DLD1 (cell line): ENCODE measurements at regions not wholly inside any gene's neighbourhood (a gene's known extent, or its start where the extent isn't known, plus 50 kb on each side); places are given as distances from the start of the nearest gene placed in this dataset.

Experiments used
- in situ Hi-C: cut with HindIII; loops from 2 replicates; pipeline ENCODE4 v1.10.0; 2017; ENCODE audit warnings: low sequenced_read_pairs

DNA sequence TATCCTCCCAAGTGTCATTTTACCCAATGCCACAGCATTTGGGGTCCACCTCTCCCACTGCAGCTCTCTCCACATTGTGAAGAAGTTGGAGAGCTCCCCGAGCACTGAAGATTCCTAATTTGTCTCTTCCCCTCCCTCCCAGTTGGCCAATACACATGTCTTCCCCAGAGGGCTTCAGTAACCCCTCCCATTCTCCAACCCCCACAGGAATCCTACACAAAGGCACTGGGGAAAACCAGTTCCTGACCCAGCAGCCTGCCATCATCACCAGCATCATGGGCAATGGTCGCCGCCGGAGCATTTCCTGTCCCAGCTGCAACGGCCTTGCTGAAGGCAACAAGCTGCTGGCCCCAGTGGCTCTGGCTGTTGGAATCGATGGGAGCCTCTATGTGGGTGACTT, 87.3 kb upstream of the WWC1 start:
- in situ Hi-C loops = no loop called here

DNA sequence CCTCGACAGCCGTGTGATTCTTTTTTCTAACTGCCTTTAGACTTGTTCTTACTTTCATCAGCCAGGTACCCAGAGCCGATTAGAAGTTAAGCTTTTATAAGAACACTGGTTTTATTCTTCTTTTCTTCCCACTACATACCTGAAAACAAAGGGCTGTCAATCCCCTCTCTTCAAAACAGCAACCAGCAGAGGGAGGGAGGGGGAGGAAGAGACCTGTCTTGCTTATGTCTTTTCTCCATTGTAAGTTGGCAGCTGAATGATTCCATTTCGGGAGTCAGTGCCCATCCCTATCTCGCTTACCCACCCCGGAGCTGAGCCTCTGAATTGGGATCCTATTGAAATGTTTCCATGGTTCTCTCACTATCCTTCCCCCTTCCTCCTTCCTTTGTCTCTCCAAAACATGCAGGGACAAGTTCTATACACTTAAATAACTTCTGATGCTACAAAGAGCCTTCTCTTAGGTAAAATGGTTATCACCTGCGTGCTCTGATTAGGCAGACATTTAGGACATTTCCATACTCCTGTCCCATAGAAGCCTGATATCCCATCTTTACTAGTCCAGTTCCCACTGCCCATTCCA, 83.9 kb upstream of the WWC1 start:
- in situ Hi-C loops = no loop called here

DNA sequence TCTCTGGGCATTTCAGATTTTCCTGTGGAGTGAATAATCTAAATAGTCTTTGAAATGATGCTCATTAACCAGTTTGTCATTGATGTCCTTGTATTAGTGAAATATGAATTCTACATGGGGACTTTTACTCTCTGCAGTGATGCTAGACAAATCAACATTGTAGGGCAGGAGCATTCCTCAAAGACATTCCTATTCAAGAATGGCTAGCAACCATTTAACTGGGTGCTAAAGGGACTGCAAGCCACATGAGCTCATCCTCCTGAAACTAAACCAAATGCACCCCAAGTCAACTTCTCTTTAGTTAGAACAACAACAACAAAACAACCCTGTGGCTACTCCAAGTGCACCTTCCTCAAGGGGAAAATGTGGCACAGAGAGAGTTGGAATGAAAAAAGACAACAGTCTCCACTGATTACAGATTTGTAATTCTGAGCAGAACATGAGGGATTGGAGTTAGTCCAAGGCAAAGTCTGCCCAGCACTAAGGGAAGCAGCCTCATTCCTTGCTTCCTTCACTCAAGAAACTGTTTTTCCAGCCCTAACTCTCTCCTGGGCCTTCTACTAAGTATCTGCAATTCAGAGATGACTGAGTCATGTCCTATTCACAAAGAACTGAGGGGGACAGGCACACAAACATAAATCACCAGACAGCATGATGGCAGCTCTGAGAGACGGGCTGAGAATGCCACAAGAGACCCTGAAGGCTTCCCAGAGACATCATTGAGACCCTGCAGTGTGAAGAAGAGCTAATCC, 82.0 kb upstream of the WWC1 start:
- in situ Hi-C loops = no loop called here

DNA sequence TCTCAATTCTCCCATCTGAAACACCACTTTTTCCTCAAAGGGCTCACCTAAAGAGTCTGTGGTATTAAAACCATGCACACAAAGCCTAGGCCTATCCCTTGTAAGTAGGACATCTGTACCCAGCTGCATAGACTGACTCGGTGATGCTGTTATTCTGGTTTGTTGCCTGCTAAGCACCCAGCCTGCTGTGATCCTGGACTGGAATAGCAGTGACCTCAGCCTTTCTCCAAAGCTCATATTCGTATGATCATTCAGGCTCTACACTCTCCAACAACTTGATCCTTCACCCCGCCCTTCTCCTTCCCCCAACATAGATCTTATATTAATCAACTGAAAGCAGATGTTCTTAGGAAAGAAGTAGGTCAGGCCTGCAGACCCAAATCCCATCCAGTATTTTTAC, 81.4 kb upstream of the WWC1 start:
- in situ Hi-C loops = no loop called here

DNA sequence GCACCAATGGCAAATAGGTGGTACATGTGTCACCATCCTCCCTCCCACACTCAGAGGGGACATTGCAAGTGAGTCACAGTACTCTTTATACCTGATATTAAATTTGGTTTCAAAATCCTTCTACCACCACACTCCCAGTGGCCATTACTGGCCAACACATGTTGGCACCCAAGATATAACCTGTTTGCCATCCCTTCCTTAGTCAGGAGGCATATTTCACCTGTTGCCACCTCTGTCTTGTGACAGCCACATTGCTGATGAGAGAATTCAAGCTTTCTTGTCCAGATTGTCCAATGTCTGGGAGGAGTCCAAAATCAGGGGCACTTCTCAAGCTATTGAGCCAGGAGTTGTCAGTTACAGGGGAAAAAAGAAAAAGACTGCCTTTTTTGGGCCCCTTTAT, 80.2 kb upstream of the WWC1 start:
- in situ Hi-C loops = no loop called here

DNA sequence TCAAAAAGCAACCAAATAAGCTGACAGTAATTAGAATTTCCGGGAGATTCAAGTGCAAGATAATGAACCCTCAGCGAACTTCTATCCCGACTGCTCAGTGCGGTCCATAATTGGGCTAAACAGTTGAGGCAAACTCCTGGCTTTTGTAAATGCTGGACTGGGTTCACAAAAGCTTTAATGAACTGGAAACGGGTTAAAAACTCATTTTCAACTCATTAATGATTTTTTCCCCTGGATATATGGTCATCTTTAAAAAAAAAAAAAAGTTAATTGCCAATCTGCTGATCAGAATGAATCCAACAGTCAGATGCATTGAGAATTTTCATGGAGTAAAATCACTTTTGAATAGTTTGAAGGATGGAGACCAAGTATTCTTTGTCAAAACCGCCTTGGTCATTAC, 79.5 kb upstream of the WWC1 start:
- in situ Hi-C loops = no loop called here

DNA sequence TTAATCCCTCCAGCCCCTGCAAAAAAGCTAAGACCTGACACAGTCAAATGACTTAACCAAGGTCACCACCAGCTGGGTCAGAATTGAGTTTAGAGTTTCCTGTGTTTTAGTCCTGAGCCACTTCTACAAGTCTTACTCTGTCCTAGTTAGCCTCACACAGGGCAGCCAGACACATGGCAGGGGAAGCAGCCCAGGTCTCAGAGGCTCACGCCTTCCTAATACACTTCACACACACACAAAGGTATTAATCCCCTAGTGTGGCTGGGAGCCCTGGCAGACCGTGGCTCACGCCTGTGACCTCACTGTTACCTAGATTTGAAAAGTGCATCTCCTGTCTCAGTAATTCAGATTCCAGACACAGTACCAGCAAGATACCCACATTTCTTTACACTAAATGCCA, 77.4 kb upstream of the WWC1 start:
- in situ Hi-C loops = no loop called here

DNA sequence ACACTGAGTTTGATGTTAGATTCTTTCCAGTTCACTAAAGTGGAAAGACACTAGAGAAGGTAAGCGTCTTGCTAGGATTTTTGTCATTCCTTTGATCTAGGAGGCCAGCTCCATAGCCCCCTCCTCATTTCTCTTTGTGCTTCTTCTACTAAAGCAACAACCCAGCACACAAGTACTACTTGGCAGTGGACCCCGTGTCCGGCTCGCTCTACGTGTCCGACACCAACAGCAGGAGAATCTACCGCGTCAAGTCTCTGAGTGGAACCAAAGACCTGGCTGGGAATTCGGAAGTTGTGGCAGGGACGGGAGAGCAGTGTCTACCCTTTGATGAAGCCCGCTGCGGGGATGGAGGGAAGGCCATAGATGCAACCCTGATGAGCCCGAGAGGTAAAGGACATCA, 76.6 kb upstream of the WWC1 start:
- in situ Hi-C loops = no loop called here

DNA sequence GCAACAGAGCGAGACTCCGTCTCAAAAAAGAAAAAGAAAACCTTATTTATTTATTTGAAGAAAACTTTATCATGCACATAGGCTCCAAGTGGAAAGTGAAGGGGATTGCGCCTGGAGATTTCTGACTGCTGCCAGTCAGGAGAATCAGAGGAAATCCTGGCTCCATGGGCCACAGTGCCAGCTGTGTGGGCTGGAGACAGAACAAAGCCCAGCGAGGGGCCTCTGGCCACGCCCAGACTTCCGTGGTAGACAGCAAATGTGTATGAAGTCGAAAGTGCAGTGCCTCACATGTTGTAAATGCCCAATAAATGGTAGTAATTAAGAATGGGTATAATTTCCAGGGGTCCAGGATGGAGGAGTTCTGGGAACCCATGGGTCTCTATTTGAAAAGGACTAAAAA, 75.8 kb upstream of the WWC1 start:
- in situ Hi-C loops = no loop called here

DNA sequence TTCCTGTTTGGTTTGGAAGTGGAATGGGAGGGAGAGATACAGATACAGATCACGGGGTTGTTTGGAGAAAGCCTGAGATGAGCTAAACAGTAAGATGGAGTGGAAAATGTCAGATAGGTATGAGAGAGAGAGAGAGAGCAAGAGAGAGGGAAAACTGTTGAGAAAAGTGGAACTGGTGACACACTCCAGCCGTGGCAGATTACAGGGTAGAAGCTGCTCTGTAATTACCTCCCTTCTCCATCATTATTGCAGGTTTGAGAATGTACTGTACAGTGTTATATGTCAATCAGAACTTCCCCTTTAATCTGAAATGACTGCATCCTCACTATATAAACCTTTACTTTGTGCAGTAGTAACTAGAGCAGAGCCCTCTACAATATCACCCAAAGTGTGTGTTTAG, 74.5 kb upstream of the WWC1 start:
- in situ Hi-C loops = no loop called here

DNA sequence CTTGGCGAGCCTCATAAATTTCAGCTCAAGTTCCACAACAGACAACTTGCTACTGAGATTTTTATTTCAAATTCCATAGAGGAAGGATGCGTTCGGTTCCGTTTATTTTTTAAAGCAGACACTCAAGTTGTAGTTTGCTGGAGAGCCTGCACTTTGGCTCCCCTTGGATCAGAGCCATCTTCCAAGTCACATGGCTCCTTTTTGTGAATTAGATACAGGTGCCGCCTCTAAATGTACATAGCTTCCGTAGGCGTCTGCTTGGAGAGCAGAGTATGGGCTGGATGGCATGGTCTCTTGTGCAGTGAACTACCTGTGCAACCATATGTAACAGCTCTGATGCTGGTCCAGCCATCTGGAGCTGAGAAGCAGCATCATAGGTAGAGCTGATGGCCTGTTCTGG, 73.9 kb upstream of the WWC1 start:
- in situ Hi-C loops = no loop called here

DNA sequence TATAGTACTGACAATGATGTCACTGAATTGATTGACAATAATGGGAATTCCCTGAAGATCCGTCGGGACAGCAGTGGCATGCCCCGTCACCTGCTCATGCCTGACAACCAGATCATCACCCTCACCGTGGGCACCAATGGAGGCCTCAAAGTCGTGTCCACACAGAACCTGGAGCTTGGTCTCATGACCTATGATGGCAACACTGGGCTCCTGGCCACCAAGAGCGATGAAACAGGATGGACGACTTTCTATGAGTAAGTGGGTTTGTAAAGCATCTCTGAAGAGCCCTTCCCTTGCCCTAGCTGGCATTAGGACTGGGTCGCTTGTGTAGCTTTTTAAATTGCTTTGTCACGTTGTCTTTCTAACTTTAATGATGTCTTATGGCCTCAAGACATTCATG, 72.7 kb upstream of the WWC1 start:
- in situ Hi-C loops = no loop called here

DNA sequence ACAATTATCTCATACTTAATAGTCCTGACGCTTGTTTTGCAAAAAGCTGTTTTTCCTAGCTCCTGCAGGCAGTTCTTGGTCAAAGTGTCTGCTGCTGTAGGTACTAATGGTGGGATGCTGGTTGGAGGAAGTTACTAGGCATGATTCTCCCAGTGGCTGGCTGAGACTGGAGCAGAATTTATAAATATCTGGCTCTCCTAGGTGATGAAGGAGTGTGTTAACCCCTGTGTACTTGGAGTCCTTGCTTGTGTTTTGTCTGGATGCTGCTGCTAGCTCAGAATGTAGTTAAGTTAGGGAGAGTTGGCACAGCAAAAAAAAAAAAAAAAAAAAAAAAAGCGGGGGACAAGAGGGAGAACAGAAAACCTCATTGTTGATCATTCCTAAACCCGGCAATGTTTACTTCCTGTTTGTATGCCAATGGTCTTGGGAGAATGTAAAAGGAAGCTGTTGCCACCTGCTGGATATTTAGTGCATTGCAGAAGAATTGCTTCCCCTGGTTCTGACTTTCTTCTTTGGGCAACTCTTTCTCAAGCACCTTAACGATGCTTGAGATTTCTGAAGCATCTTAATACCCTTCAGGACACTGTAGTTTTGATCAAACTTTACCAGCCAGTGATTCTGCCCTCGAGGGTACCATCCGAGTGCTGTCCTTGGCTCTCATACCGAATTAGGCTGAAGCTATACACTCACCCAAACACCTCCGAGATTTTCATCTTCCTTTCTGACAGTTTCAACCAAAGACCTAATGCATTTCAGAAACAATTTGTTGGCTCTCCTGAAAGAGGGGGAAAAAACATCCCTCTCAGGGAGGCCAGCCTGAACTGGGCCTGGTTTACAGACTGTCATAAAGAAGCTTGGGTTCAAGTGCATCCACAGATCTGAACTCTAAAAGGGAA, 71.7 kb upstream of the WWC1 start:
- in situ Hi-C loops = no loop called here

DNA sequence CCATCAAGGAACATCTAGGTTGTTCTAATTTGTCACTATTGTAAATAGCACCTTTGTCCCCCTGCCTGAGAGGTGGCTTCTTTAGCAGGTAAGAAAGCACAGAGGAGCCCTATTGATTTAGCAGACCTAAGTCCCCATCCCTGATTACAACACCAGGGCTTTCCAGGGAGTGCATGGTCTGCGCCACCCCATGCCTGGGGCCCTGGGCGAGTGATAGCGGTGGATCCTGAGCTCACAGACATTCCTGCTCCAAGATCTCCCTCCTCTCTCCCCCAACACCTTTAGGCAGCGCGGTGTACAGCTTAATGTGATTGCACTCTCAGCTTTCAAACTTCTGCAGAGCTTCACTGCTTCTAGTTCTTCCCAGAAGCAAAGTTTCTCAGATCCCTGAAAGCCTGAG, 67.4 kb upstream of the WWC1 start:
- in situ Hi-C loops = no loop called here

DNA sequence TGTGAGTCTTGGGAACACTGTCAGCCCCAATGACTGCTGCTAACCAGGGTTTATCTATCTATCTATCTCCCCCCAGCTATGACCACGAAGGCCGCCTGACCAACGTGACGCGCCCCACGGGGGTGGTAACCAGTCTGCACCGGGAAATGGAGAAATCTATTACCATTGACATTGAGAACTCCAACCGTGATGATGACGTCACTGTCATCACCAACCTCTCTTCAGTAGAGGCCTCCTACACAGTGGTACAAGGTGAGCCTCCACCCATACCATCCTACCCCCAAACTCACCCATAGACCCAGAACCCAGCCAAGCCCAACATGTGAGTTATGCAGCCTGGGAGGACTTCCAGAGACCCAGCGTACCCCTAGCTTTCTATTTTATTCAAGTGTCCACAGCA, 65.4 kb upstream of the WWC1 start:
- in situ Hi-C loops = no loop called here

DNA sequence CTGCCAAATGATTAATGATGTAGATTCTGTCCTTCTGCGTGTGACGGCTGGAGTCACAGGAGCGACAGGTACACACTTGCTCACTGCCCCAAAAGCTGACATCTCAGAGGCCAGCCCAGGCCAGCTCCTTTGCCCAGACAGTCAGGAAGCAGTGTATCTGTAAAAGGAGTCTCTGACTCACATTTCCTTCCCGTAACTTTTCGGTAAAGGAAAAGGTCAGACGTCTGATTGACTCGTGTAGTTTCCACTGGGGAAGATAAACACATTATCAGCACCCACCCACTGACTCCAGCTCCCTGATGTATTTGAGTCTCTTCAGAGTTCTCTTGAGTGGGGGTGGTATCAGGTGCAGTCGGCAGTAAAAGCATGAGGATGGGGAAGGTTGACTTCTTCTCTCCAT, 64.4 kb upstream of the WWC1 start:
- in situ Hi-C loops = no loop called here

DNA sequence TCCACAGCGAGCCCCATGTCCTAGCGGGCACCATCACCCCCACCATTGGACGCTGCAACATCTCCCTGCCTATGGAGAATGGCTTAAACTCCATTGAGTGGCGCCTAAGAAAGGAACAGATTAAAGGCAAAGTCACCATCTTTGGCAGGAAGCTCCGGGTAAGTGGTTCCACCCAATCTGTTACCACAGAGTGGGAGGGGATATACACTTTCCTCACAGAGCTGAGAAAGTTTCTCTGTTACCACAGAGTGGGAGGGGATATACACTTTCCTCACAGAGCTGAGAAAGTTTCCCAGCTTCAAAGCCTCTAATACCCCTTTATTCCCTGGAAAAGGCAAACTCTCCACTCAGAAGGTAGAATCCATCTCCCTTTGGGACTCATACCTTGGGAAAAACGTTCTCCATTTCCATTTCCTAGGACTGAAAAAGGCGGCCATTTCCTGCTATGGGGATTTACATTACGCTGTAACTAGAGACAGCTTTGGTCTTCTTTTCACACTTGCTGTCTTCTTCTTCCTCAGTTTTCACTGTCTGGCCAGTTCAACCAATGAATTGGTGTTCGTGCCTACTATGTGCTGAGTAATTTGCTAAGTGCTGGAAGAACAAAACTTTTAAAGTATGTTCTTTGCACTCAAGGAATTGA, 63.4 kb upstream of the WWC1 start:
- in situ Hi-C loops = no loop called here

DNA sequence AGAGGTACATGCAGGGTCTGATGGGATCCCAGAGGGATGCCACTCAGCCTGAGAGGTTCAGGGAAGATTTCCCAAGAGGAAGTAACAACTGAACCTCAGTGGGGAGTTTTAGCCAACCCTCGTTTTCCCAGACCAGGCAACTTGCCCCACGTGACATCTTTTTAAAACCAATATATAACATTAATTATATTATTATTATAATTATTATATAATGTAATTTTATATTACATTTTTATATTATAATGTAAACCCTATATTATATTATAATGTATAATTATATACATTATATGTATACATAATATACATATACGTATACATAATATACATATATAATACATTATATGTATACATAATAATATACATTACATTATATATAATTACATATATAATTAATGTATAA, 62.8 kb upstream of the WWC1 start:
- in situ Hi-C loops = no loop called here

DNA sequence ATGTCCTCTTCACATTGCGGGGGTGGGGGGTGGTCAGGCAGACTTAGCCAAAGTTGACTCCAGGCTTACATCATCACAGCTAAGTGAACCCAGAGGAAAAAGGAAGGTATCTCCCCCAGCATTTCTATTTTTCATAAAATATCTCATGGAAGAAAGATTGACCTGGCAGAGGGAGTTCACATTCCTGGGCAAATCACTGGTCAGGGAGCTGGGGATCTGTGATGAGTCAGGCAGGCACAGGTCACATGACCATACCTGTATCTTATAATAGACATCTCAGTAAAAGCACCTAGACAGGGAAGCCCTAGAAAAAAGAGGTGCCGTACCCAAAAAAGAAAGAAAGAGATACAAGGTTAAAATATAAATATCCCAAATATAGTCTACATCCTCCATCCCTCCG, 57.3 kb upstream of the WWC1 start:
- in situ Hi-C loops = no loop called here

DNA sequence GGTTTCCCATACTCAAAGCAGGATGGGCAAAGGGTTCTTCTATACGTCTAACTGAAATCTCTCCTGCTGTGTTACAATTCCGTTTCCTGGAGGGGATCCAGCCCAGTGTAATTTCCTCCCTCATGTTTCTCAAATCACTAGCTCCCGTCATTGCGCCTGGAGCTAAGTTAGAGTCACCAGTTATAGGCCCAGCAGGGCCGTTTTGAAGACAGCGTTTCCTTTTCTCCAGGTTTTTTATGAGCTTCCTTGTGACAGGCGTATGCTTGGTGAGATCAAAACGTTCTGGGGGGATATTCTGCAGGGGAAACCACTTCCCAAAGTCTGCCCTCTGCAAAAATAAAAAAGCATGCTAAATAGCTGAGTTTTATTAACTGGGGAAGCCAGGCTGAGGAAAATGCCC, 53.0 kb upstream of the WWC1 start:
- in situ Hi-C loops = no loop called here

DNA sequence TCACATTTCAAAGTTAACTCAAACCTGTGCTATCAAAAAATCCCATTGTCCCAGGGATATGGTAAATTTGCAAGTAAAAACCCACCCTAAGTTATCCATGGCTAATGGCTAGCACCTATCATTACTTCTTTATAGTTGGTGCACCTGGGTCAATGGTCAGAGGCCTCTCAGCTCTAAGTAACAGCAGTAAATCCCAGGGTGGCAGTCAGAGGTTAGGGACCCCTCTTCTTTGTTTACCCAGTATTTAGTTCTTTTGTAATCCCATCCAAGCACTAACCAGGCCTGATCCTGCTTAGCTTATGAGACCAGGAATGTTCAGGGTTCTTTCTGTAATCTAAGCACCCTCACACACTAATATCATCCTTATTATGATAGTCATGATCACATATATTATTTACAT, 52.1 kb upstream of the WWC1 start:
- in situ Hi-C loops = no loop called here
